ENCODE measurements at regions not wholly inside any gene's neighbourhood (a gene's known extent, or its start where the extent isn't known, plus 50 kb on each side); places are given as distances from the start of the nearest gene placed in this dataset.
"Not testable (repeated sequence)": the region's sequence is repeated elsewhere in the genome, so short reads cannot be mapped to it uniquely, and the experiment has no call there.

- no peak for DNase-seq
These were observed 91.4 kb downstream of the TMEM130 start for GRCh38 chr7:98778421-98778820.

- DNase-seq: no peak
These were observed 89.8 kb downstream of the TMEM130 start for GRCh38 chr7:98779800-98780587.

- DNase-seq: no peak
These were observed 85.5 kb downstream of the TMEM130 start for GRCh38 chr7:98784216-98784785.

- no peak for DNase-seq
These were observed 83.8 kb downstream of the TMEM130 start for GRCh38 chr7:98785929-98786571.

GRCh38 chr7:98788966-98789365 lies 80.8 kb downstream of the TMEM130 start:
- DNase-seq: no peak

- not testable (repeated sequence) for DNase-seq
These were observed 75.4 kb downstream of the TMEM130 start for GRCh38 chr7:98794453-98794852.

- no peak for DNase-seq
These were observed 73.9 kb downstream of the TMEM130 start for GRCh38 chr7:98795741-98796493.
